Loucy (cell line): ENCODE measurements at regions not wholly inside any gene's neighbourhood (a gene's known extent, or its start where the extent isn't known, plus 50 kb on each side); places are given as distances from the start of the nearest gene placed in this dataset.

Source experiments
- CTCF ChIP-seq: fragments of 200-600 bp; sonication (generic); conservative IDR thresholded peaks from 2 replicates; pipeline ENCODE4 v1.5.1; 2014; ENCODE audit warnings: mild to moderate bottlenecking, antibody characterized with exemption, low read length
- EZH2phosphoT487 ChIP-seq: fragments of 200-600 bp; IDR thresholded peaks from 2 replicates; pipeline ENCODE4 v1.6.1; 2018; ENCODE audit warnings: antibody characterized with exemption, mild to moderate bottlenecking, moderate library complexity, borderline replicate concordance

GRCh38 chr3:72655131-72655551 is 193.1 kb downstream of the SHQ1 start:
- TF ChIP-seq CTCF (no peak), EZH2phosphoT487 (no peak)
